Breast epithelium (tissue), 3 donors: ENCODE measurements at regions not wholly inside any gene's neighbourhood (a gene's known extent, or its start where the extent isn't known, plus 50 kb on each side); places are given as distances from the start of the nearest gene placed in this dataset.

Experiments used
- POLR2A ChIP-seq: fragments of 450-650 bp; IDR thresholded peaks from one replicate; pipeline ENCODE4 v1.6.1; 2016; ENCODE audit warnings: antibody characterized with exemption, mild to moderate bottlenecking, moderate library complexity
- POLR2AphosphoS5 ChIP-seq, 3 donors: sonication (generic); formaldehyde crosslinking; IDR thresholded peaks; one replicate each; pipeline ENCODE4 v1.6.1; 2017; ENCODE audit warnings: antibody characterized with exemption in 3 of 3
- TF ChIP-seq, protein P1 (sequence below), 3 donors: fragments of 450-650 bp; IDR thresholded peaks; one replicate each; pipeline ENCODE4 v1.5.1; 2016 to 2017; ENCODE audit warnings: antibody characterized with exemption in 3 of 3, mild to moderate bottlenecking in 3 of 3, moderate library complexity in 3 of 3

DNA sequence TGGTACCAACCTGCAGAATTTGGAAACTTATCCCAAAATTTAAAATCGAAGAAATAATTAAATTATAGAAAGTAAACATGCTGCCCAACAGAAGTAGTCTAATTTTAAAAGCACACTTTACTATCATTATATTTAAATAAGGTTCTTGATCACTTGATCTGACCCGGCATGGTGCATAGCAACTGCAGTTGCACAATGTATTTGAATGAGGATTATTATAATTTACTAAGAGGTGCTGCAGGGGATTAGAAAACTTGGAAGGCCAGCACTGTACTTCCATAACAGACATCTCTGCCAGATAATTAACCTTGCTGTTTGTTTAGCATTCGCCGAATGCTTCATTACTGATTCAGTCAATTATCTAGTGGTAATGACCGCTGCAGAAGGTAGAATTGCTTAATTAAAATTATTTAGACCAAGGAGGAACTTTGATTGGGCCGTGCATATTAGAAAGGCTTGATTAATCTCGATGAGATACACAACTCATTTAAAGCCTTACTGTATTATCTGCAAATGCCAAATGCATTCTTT, 971.6 kb downstream of the ZPLD1 start:
- TF ChIP-seq, protein P1, sequence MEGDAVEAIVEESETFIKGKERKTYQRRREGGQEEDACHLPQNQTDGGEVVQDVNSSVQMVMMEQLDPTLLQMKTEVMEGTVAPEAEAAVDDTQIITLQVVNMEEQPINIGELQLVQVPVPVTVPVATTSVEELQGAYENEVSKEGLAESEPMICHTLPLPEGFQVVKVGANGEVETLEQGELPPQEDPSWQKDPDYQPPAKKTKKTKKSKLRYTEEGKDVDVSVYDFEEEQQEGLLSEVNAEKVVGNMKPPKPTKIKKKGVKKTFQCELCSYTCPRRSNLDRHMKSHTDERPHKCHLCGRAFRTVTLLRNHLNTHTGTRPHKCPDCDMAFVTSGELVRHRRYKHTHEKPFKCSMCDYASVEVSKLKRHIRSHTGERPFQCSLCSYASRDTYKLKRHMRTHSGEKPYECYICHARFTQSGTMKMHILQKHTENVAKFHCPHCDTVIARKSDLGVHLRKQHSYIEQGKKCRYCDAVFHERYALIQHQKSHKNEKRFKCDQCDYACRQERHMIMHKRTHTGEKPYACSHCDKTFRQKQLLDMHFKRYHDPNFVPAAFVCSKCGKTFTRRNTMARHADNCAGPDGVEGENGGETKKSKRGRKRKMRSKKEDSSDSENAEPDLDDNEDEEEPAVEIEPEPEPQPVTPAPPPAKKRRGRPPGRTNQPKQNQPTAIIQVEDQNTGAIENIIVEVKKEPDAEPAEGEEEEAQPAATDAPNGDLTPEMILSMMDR (IDR thresholded peaks at IDR 0.05): no peak
- TF ChIP-seq POLR2A: no peak
- no peak for TF ChIP-seq POLR2AphosphoS5 (IDR thresholded peaks at IDR 0.05)
